Adrenal gland (tissue), 9 donors: ENCODE measurements at regions not wholly inside any gene's neighbourhood (a gene's known extent, or its start where the extent isn't known, plus 50 kb on each side); places are given as distances from the start of the nearest gene placed in this dataset.

Experiments used
- DNase-seq, 7 donors: peaks; one replicate each; pipeline ENCODE4 v3.0.0-alpha.2; 2019 to 2020
- H3K27ac ChIP-seq, 5 donors: fragments of 200-600 bp; sonication (generic) in 4 of 5; 1 replicate in 3 of 5; 2 replicates in 2 of 5; pipeline versions ENCODE4 v1.5.1 to v1.8.0; 2016 to 2020; ENCODE audit warnings: mild to moderate bottlenecking in 1 of 5
- H3K27me3 ChIP-seq: fragments of 200-600 bp; 2 replicates; pipeline ENCODE4 v1.8.0; 2021
- H3K36me3 ChIP-seq, 2 donors: fragments of 200-600 bp; replicated peaks in 1 of 2; 1 replicate in 1 of 2; 2 replicates in 1 of 2; pipeline versions ENCODE4 v1.5.1 to v1.8.0; 2018 to 2022
- H3K4me1 ChIP-seq, 2 donors: fragments of 200-600 bp; replicated peaks in 1 of 2; 1 replicate in 1 of 2; 2 replicates in 1 of 2; pipeline versions ENCODE4 v1.5.1 to v1.8.0; 2018 to 2021
- H3K4me3 ChIP-seq, 4 donors: fragments of 200-600 bp; sonication (generic) in 3 of 4; one replicate each; pipeline ENCODE4 v1.5.1; 2016 to 2018
- H3K9me3 ChIP-seq, 3 donors: fragments of 200-600 bp; sonication (generic) in 1 of 3; replicated peaks in 1 of 3; 1 replicate in 2 of 3; 2 replicates in 1 of 3; pipeline versions ENCODE4 v1.5.1 to v1.8.0; 2016 to 2021
- POLR2A ChIP-seq, 2 donors: fragments of 450-650 bp; IDR thresholded peaks; one replicate each; pipeline ENCODE4 v1.6.1; 2017; ENCODE audit warnings: antibody characterized with exemption in 2 of 2, mild to moderate bottlenecking in 2 of 2, moderate library complexity in 1 of 2
- WGBS, 4 donors: extraction: QIAGEN DNeasy Blood & Tissue Kit in 2 of 4; methylation state at CpG; one replicate each; pipeline versions ENCODE4 v1.1.5 to v1.1.7; 2013 to 2017; 5-methylcytosine and 5-hydroxymethylcytosine counted together
- intact Hi-C, 2 donors: fragments of 100-400 bp; cut with DNase I; formaldehyde crosslinking; loops; one replicate each; pipeline versions ENCODE4 v1.14.1 to v1.15.0; 2022 to 2023
- TF ChIP-seq, protein P1 (sequence below), 6 experiments: fragments of 450-650 bp in 4 of 6; fragments of 200-600 bp in 2 of 6; sonication (generic) in 1 of 6; IDR thresholded peaks; 1 replicate in 5 of 6; 2 replicates in 1 of 6; pipeline versions ENCODE4 v1.5.1 to v1.8.0; 2016 to 2021; ENCODE audit warnings: antibody characterized with exemption in 6 of 6, mild to moderate bottlenecking in 2 of 6, moderate library complexity in 1 of 6
- donor health status: healthy with polysubstance abuse.
- donor health status: Bipolar disorder and iron deficiency.
- donor health status: DM: yes; HTN: yes; CAD: no.
- donor health status: DM: no; HTN: no; CAD: no.
- donor health status: DM: no; HTN: no; CAD: no.

DNA sequence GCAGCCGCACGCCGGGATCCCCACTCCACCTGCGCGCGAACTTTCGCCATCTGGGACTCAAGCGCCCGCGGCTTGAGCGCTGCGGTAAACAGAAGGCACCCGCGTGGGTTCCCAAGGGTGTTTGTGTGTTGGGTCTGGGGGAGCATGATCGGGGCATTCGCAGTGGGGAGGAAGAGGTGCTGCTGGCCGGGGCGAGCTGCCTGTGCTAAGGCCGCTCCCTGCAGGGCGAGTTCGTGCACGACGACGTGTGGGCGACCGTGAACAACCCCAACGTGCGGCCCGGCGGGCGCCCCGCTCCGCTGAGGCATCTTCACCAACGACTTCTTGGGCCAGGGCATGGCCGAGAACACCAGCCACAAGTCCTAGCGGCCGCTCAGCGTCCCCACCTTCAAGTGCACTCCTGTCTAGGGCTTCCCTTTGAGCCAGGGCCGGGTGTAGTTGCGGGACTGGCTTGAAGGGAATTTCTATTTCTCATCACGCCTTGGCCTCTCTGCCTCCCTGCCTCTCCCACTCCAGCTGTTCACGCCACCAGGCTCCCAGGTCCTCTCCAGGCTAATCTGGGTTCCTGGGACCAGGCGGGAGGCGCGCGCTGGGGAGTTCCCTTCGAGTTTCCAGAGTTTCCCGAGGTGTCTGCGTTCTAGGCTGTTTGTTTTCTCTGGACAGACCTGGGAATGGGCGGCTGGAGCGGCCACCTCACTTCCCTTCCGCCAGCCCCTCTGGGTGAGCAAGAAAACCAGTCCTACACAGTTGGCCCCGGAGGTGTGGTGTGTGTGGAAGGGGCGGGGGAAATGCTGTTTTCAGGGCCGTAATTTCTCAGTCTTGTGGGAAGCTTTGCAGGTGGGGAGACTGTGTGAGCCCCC, 417.8 kb upstream of the TMTC1 start:
- no peak for DNase-seq
- Histone ChIP-seq H3K9me3 (no peaks in the 10 kb centered on the region), H3K36me3 (no peaks in the 10 kb centered on the region), H3K4me1 (no peaks in the 10 kb centered on the region), H3K4me3 (peak overlapping the region in 1 of 4 donors; percentile 38), H3K27me3 (no peaks in the 10 kb centered on the region), H3K27ac (no peak overlapping the region)
- TF ChIP-seq, protein P1, sequence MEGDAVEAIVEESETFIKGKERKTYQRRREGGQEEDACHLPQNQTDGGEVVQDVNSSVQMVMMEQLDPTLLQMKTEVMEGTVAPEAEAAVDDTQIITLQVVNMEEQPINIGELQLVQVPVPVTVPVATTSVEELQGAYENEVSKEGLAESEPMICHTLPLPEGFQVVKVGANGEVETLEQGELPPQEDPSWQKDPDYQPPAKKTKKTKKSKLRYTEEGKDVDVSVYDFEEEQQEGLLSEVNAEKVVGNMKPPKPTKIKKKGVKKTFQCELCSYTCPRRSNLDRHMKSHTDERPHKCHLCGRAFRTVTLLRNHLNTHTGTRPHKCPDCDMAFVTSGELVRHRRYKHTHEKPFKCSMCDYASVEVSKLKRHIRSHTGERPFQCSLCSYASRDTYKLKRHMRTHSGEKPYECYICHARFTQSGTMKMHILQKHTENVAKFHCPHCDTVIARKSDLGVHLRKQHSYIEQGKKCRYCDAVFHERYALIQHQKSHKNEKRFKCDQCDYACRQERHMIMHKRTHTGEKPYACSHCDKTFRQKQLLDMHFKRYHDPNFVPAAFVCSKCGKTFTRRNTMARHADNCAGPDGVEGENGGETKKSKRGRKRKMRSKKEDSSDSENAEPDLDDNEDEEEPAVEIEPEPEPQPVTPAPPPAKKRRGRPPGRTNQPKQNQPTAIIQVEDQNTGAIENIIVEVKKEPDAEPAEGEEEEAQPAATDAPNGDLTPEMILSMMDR (IDR thresholded peaks at IDR 0.05), result no peak
- TF ChIP-seq POLR2A (IDR thresholded peaks at IDR 0.05), result no peak
- intact Hi-C loops, result no loop called here
- 17 to 41% (median 24%) methylated on average over 16 to 54 of the region's 55 CpGs for WGBS, 4 donors

DNA sequence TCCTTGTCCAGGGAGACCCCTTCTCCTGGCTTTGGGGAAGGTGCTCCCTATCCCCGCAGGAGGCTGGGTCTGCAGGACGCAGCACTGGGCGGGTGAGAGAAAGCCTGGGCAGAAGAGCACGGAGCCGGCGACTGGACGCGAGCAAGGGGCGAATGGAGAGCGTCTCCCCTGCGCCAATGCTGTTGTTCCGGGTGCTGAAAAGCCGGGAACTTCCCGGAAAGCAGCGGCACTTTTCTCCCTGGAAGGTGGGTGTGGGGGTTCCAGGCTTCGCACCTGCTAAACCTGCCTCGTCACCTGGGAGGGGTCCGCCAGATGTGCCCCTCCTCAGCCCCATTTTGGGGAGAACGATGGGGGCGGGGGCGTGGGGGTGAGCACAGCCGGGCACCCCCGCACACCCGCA, 417.1 kb upstream of the TMTC1 start:
- Histone ChIP-seq H3K27me3 (no peaks in the 10 kb centered on the region), H3K27ac (no peak overlapping the region), H3K4me1 (no peaks in the 10 kb centered on the region), H3K36me3 (no peaks in the 10 kb centered on the region), H3K4me3 (peak overlapping the region in 1 of 4 donors; percentile 38), H3K9me3 (no peaks in the 10 kb centered on the region)
- no peak for DNase-seq
- intact Hi-C loops, result no loop called here
- 1 to 7% (median 4%) methylated on average over 9 to 23 of the region's 24 CpGs; no CpG with 5 or more reads in 1 of the 4 donors for WGBS, 4 donors
- no peak for TF ChIP-seq POLR2A (IDR thresholded peaks at IDR 0.05)
- TF ChIP-seq, protein P1 (IDR thresholded peaks at IDR 0.05), result no peak

DNA sequence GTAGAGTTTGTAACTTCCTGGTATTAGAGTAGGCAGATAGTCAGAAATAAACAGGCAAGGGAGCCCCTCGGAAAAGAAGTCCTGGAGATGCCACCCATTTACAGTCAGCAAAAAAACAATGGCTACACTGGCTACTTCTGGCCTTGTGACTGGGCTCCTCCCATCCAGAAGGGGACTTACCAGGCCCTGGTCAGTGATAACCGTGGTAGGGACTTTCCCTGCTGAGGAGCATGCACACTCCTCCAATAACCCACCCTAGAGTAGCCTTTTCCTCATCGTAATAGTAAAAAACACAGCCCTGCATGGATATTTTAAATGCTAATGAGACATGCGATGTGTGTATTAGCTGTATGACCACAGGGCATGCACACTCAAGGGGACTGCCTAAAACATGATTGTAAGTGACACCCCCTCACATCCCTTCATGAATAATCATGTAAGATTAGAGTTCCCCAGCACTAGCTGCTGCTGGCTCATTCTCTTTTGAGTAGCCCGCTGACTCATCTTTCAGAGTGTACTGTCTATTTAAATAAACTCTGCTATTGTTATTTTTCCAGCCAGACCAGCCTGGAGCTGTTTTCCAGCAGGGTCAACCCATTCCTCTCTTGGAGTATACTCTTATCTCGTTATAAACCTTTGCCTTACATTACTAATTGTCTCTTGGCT, 413.8 kb upstream of the TMTC1 start:
- WGBS, 4 donors, result 62 to 77% (median 68%) methylated on average over 6 of the region's 6 CpGs
- Histone ChIP-seq H3K4me1 (no peaks in the 10 kb centered on the region), H3K36me3 (no peaks in the 10 kb centered on the region), H3K9me3 (no peaks in the 10 kb centered on the region), H3K27me3 (no peaks in the 10 kb centered on the region), H3K27ac (no peak overlapping the region), H3K4me3 (no peak overlapping the region)
- DNase-seq, result no peak
- no peak for TF ChIP-seq POLR2A (IDR thresholded peaks at IDR 0.05)
- TF ChIP-seq, protein P1 (IDR thresholded peaks at IDR 0.05), result no peak
- intact Hi-C loops, result no loop called here

DNA sequence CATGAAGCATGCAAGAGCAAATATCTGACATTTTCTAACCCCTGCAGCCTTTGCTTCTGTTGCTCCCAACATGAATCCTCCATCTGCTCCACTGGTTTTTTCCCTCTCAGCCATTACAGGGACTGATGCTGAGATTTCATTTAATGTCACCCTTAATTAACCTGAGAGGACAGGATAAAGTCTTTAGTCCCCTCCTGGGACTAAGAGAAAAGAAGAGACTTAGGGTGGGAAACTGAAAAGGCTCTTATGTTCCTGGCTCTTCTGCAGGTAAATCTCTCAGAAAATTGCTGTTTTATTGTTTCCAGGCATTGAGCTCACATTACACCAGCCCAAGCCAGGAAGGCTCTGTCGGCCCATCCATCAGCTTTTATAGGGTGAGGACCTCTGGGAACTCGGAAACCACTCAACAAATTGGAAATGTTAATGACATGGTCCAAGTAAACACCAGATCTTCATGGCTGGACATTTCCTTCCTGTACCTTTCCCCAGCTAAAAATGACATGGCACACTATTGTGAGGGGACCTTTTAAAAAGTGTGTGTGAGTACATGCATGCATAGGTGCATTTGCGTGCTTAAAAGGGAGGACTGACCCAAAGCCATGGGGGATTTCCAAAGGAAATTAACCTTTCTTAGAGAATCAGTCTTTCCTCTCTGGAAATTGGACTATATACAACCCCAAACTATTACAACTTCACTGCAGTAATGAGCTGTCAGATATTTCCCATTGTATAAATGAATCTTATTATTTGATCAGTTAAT, 408.1 kb upstream of the TMTC1 start:
- Histone ChIP-seq H3K27ac (no peak overlapping the region), H3K4me3 (no peak overlapping the region), H3K36me3 (no peaks in the 10 kb centered on the region), H3K27me3 (no peaks in the 10 kb centered on the region), H3K4me1 (no peaks in the 10 kb centered on the region), H3K9me3 (no peaks in the 10 kb centered on the region)
- no peak for DNase-seq
- 48 to 63% (median 51%) methylated on average over 3 of the region's 3 CpGs for WGBS, 4 donors
- no peak for TF ChIP-seq POLR2A (IDR thresholded peaks at IDR 0.05)
- TF ChIP-seq, protein P1 (IDR thresholded peaks at IDR 0.05), result no peak
- intact Hi-C loops, result no loop called here
